Gastroesophageal sphincter (tissue), 4 donors: ENCODE measurements at regions not wholly inside any gene's neighbourhood (a gene's known extent, or its start where the extent isn't known, plus 50 kb on each side); places are given as distances from the start of the nearest gene placed in this dataset.
"Not testable (repeated sequence)": the region's sequence is repeated elsewhere in the genome, so short reads cannot be mapped to it uniquely, and the experiment has no call there.

Experiments
- ATAC-seq: fragments of 150-250 bp; one replicate; pipeline ENCODE4 v1.9.1; 2016; ENCODE audit warnings: mild to moderate bottlenecking, moderate library complexity
- H3K27ac ChIP-seq, 4 donors: fragments of 200-600 bp; sonication (generic) in 3 of 4; 1 replicate in 3 of 4; 2 replicates in 1 of 4; pipeline ENCODE4 v1.5.1; 2016 to 2019
- H3K27me3 ChIP-seq: fragments of 200-600 bp; sonication (generic); one replicate; pipeline ENCODE4 v1.5.1; 2019
- H3K36me3 ChIP-seq, 2 donors: fragments of 200-600 bp; sonication (generic); one replicate each; pipeline ENCODE4 v1.5.1; 2019; ENCODE audit warnings: control low read depth in 1 of 2
- H3K4me1 ChIP-seq, 3 donors: fragments of 200-600 bp; sonication (generic); 1 replicate in 2 of 3; 2 replicates in 1 of 3; pipeline ENCODE4 v1.5.1; 2016 to 2019; ENCODE audit warnings: control low read depth in 2 of 3
- H3K4me3 ChIP-seq, 2 donors: fragments of 200-600 bp; sonication (generic); one replicate each; pipeline ENCODE4 v1.5.1; 2019; ENCODE audit warnings: mild to moderate bottlenecking in 1 of 2, moderate library complexity in 1 of 2
- H3K9me3 ChIP-seq, 3 donors: fragments of 200-600 bp; sonication (generic); one replicate each; pipeline ENCODE4 v1.5.1; 2017 to 2019; ENCODE audit warnings: control low read depth in 2 of 3
- EP300 ChIP-seq: sonication (generic); formaldehyde crosslinking; IDR thresholded peaks from one replicate; pipeline ENCODE4 v1.6.1; 2017; ENCODE audit warnings: antibody characterized with exemption, mild to moderate bottlenecking
- POLR2A ChIP-seq, 2 donors: fragments of 450-650 bp; IDR thresholded peaks; one replicate each; pipeline ENCODE4 v1.6.1; 2017; ENCODE audit warnings: antibody characterized with exemption in 2 of 2, mild to moderate bottlenecking in 2 of 2, moderate library complexity in 1 of 2
- POLR2AphosphoS5 ChIP-seq: sonication (generic); formaldehyde crosslinking; IDR thresholded peaks from one replicate; pipeline ENCODE4 v1.6.1; 2017; ENCODE audit warnings: antibody characterized with exemption
- WGBS, 2 donors: methylation state at CpG; one replicate each; pipeline ENCODE4 v1.1.5; 2018; ENCODE audit warnings: low coverage in 1 of 2; 5-methylcytosine and 5-hydroxymethylcytosine counted together
- TF ChIP-seq, protein P1 (sequence below), 4 experiments: fragments of 200-600 bp in 2 of 4; fragments of 450-650 bp in 2 of 4; sonication (generic) in 1 of 4; IDR thresholded peaks; one replicate each; pipeline ENCODE4 v1.5.1; 2017 to 2019; ENCODE audit warnings: antibody characterized with exemption in 4 of 4, mild to moderate bottlenecking in 2 of 4, moderate library complexity in 2 of 4

DNA sequence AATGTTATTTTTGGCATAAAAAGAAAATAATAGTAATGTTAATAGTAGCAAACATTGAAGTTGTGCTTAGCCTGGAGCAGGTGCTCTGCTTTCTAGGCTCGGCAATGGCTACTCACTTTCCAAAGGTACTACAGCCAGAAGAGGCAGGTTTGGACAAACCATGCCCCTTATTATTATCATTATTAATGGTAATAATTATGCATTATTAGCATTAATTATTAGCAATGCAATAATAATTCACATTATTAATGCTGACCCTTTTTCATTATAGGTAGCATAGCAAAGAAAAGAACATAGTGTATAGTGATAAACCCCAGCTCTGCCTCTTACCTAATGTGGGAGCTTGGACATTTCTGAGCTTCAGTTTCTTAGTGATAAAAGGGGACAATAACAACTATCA lies 171.4 kb downstream of the EDEM1 start:
- Histone ChIP-seq H3K9me3 (peaks cover 0 to 9% (median 0%) of the 10 kb centered on the region in 3 donors), H3K27me3 (no peaks in the 10 kb centered on the region), H3K27ac (no peak overlapping the region), H3K4me3 (no peak overlapping the region), H3K4me1 (no peaks in the 10 kb centered on the region), H3K36me3 (no peaks in the 10 kb centered on the region)
- TF ChIP-seq POLR2A (IDR thresholded peaks at IDR 0.05) (no peak), EP300 (no peak), POLR2AphosphoS5 (no peak)
- TF ChIP-seq, protein P1, sequence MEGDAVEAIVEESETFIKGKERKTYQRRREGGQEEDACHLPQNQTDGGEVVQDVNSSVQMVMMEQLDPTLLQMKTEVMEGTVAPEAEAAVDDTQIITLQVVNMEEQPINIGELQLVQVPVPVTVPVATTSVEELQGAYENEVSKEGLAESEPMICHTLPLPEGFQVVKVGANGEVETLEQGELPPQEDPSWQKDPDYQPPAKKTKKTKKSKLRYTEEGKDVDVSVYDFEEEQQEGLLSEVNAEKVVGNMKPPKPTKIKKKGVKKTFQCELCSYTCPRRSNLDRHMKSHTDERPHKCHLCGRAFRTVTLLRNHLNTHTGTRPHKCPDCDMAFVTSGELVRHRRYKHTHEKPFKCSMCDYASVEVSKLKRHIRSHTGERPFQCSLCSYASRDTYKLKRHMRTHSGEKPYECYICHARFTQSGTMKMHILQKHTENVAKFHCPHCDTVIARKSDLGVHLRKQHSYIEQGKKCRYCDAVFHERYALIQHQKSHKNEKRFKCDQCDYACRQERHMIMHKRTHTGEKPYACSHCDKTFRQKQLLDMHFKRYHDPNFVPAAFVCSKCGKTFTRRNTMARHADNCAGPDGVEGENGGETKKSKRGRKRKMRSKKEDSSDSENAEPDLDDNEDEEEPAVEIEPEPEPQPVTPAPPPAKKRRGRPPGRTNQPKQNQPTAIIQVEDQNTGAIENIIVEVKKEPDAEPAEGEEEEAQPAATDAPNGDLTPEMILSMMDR (IDR thresholded peaks at IDR 0.05), result no peak
- ATAC-seq, result no peak
- WGBS, 2 donors, result 82 to 91% methylated on average over 1 of the region's 1 CpG

DNA sequence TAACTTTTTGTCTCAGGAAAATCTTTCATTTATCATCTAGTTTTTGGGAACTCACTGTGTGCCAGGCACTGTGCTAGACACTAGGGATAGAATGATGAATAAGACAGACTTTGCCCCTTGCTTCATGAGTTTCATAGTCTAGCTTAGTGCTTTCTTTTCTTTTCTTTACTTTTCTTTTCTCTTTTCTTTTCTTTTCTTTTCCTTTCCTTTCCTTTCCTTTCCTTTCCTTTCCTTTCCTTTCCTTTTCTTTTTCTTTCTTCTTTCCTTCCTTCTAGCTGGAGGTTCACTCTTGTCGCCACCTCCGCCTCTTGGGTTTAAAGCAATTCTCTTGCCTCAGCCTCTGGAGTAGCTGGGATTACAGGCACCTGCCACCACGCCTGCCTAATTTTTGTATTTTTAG lies 172.9 kb downstream of the EDEM1 start:
- no peaks in the 10 kb centered on the region for H3K36me3 ChIP-seq
- H3K27me3 ChIP-seq, result no peaks in the 10 kb centered on the region
- WGBS, 2 donors, result 85 to 100% methylated on average over 2 of the region's 3 CpGs
- no peak for TF ChIP-seq EP300
- no peak for TF ChIP-seq POLR2A (IDR thresholded peaks at IDR 0.05)
- TF ChIP-seq, protein P1 (IDR thresholded peaks at IDR 0.05), result no peak
- no peak for TF ChIP-seq POLR2AphosphoS5
- H3K9me3 ChIP-seq, result peaks cover 0 to 9% (median 0%) of the 10 kb centered on the region in 3 donors
- H3K4me1 ChIP-seq, result no peaks in the 10 kb centered on the region
- no peak overlapping the region for H3K4me3 ChIP-seq
- no peak for ATAC-seq
- no peak overlapping the region for H3K27ac ChIP-seq

DNA sequence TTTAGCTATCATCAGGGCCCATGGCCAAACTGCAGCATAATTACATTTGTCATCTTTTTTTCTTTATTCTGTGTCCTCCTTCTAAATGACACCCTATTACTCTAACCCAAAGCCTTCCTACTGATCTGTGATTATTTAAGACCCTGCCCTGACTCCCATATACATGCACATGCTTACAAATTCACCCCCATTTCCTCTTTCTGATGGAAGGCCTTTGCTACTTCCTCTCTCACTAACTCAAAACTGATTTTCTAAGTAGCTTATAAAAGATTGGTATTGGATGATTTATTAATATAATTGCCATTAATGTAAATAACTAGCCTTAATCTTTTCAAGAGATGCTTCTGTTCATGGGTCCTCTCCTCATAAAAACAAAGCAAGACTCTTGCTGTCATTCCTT lies 179.2 kb downstream of the EDEM1 start:
- ATAC-seq, result no peak
- Histone ChIP-seq H3K4me1 (no peaks in the 10 kb centered on the region), H3K27ac (no peak overlapping the region), H3K27me3 (no peaks in the 10 kb centered on the region), H3K4me3 (no peak overlapping the region), H3K9me3 (no peaks in the 10 kb centered on the region), H3K36me3 (no peaks in the 10 kb centered on the region)
- TF ChIP-seq EP300, result no peak
- no peak for TF ChIP-seq POLR2A (IDR thresholded peaks at IDR 0.05)
- TF ChIP-seq, protein P1 (IDR thresholded peaks at IDR 0.05), result no peak
- no peak for TF ChIP-seq POLR2AphosphoS5

DNA sequence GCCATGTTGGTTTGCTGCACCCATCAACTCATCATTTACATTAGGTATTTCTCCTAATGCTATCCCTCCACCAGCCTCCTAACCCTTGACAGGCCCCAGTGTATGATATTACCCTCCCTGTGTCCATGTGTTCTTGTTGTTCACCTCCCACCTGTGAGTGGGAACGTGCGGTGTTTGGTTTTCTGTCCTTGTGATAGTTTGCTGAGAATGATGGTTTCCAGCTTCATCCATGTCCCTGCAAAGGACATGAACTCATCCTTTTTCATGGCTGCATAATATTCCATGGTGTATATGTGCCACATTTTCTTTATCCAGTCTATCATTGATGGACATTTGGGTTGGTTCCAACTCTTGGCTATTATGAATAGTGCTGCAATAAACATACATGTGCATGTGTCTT lies 184.0 kb downstream of the EDEM1 start:
- H3K27ac ChIP-seq, H3K4me1 ChIP-seq, H3K4me3 ChIP-seq, H3K36me3 ChIP-seq, ATAC-seq, H3K27me3 ChIP-seq: not testable (repeated sequence)
- peaks cover 0 to 11% (median 0%) of the 10 kb centered on the region in 3 donors for H3K9me3 ChIP-seq
- 100% methylated on average over 2 of the region's 2 CpGs; no CpG with 5 or more reads in 1 of the 2 donors for WGBS, 2 donors

DNA sequence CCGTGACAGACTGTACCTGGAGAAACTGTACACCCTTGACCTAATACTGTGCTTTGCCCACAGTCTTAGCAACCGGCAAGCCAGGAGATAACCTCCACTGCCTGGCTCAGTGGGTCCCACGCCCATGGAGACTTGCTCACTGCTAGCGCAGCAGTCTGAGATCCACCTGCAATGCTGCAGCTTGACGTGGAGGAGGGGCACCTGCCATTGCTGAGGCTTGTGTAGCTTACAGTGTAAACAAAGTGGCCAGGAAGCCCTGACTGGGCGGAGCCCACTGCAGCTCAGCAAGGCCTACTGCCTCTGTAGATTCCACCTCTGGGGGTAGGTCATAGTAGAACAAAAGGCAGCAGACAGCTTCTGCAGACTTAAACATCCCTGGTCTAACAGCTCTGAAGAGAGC lies 189.3 kb downstream of the EDEM1 start:
- peaks cover 0 to 29% (median 0%) of the 10 kb centered on the region in 3 donors for H3K9me3 ChIP-seq
- H3K4me3 ChIP-seq, result no peak overlapping the region
- no peaks in the 10 kb centered on the region for H3K4me1 ChIP-seq
- 60% methylated on average over 1 of the region's 6 CpGs; no CpG with 5 or more reads in 1 of the 2 donors for WGBS, 2 donors
- ATAC-seq, result no peak
- no peaks in the 10 kb centered on the region for H3K27me3 ChIP-seq
- H3K36me3 ChIP-seq, result no peaks in the 10 kb centered on the region
- no peak overlapping the region for H3K27ac ChIP-seq
- TF ChIP-seq, protein P1 (IDR thresholded peaks at IDR 0.05), result no peak
- TF ChIP-seq EP300, result no peak
- no peak for TF ChIP-seq POLR2A (IDR thresholded peaks at IDR 0.05)
- no peak for TF ChIP-seq POLR2AphosphoS5

DNA sequence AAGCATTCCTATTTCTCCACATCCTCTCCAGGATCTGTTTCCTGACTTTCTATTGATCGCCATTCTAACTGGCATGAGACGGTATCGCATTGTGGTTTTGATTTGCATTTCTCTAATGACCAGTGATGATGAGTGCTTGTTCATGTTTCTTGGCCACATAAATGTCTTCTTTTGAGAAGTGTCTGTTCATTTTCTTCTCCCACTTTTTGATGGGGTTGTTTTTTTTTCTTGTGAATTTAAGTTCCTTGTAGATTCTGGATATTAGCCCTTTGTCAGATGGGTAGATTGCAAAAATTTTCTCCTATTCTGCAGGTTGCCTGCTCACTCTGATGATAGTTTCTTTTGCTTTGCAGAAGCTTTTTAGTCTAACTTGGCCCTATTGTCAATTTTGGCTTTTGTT lies 191.8 kb downstream of the EDEM1 start:
- H3K27ac ChIP-seq, ATAC-seq, H3K36me3 ChIP-seq, H3K4me1 ChIP-seq, H3K4me3 ChIP-seq, H3K27me3 ChIP-seq: not testable (repeated sequence)
- peaks cover 0 to 28% (median 0%) of the 10 kb centered on the region in 3 donors for H3K9me3 ChIP-seq
- 91 to 100% methylated on average over 3 of the region's 3 CpGs for WGBS, 2 donors

DNA sequence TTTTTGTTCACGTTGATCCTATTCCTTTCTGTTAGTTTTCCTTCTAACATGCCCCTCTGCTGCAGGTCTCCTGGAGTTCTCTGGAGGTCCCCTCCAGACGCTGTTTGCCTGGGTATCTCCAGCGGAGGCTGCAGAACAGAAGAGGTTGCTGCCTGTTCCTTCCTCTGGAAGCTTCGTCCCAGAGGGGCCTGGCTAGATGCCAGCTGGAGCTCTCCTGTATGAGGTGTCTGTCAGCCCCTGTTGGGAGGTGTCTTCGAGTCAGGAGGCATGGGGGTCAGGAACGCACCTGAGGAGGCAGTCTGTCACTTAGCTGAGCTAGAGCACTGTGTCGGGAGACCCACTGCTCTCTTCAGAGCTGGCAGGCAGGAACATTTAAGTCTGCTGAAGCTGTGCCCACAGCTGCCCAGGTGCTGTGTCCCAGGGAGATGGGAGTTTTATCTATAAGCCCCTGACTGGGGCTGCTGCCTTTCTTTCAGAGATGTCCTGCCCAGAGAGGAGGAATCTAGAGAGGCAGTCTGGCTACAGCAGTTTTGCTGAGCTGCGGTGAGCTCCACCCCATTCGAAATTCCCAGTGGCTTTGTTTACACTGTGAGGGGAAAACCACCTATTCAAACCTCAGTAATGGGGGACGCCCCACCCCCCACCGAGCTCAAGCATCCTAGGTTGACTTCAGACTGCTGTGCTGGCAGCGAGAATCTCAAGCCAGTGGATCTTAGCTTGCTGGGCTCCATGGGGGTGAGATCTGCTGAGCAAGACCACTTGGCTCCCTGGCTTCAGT lies 196.2 kb downstream of the EDEM1 start:
- 85% methylated on average over 5 of the region's 12 CpGs; no CpG with 5 or more reads in 1 of the 2 donors for WGBS, 2 donors
- not testable (repeated sequence) for H3K27ac ChIP-seq, ATAC-seq, H3K36me3 ChIP-seq, H3K4me1 ChIP-seq, H3K4me3 ChIP-seq, H3K27me3 ChIP-seq
- H3K9me3 ChIP-seq, result peaks cover 0 to 27% (median 0%) of the 10 kb centered on the region in 3 donors
